GM23338 (cell line): ENCODE measurements at regions not wholly inside any gene's neighbourhood (a gene's known extent, or its start where the extent isn't known, plus 50 kb on each side); places are given as distances from the start of the nearest gene placed in this dataset.

Experiments
- ATAC-seq: fragments of 200-7000 bp; cut with Tn5 transposase; 3 replicates; pipeline ENCODE4 v1.9.1; 2020
- DNase-seq: peaks from one replicate; pipeline ENCODE4 v3.0.0-alpha.2; 2015; ENCODE audit warnings: low spot score
- H2AFZ ChIP-seq: fragments of 200-600 bp; sonication (generic); 2 replicates; pipeline ENCODE4 v1.8.0; 2016; ENCODE audit warnings: antibody characterized with exemption, mild to moderate bottlenecking, moderate library complexity
- H3F3A ChIP-seq: fragments of 200-600 bp; sonication (generic); replicated peaks from 2 replicates; pipeline ENCODE4 v1.8.0; 2017; ENCODE audit warnings: antibody characterized with exemption, mixed run types, low read depth
- H3K27ac ChIP-seq: fragments of 200-600 bp; sonication (generic); 2 replicates; pipeline ENCODE4 v1.6.1; 2016; ENCODE audit warnings: low read depth
- H3K27me3 ChIP-seq: fragments of 200-600 bp; sonication (generic); 2 replicates; pipeline ENCODE4 v1.8.0; 2016; ENCODE audit warnings: mild to moderate bottlenecking, mixed run types, moderate library complexity; ENCODE audit not compliant: insufficient read depth
- H3K36me3 ChIP-seq: fragments of 200-600 bp; sonication (generic); 2 replicates; pipeline ENCODE4 v1.8.0; 2016; ENCODE audit warnings: mild to moderate bottlenecking; ENCODE audit not compliant: insufficient read depth
- H3K4me1 ChIP-seq: fragments of 200-600 bp; sonication (generic); 2 replicates; pipeline ENCODE4 v1.8.0; 2016; ENCODE audit warnings: mild to moderate bottlenecking, moderate library complexity; ENCODE audit not compliant: insufficient read depth
- H3K4me2 ChIP-seq: fragments of 200-600 bp; sonication (generic); 2 replicates; pipeline ENCODE4 v1.7.1; 2017; ENCODE audit warnings: mixed run types
- H3K4me3 ChIP-seq: fragments of 200-600 bp; sonication (generic); 2 replicates; pipeline ENCODE4 v1.6.1; 2016; ENCODE audit warnings: mixed run types
- H3K79me2 ChIP-seq: fragments of 200-600 bp; sonication (generic); replicated peaks from 2 replicates; pipeline ENCODE4 v1.8.0; 2017; ENCODE audit warnings: mild to moderate bottlenecking; ENCODE audit not compliant: insufficient read depth
- H3K9me2 ChIP-seq: fragments of 200-600 bp; sonication (generic); 2 replicates; pipeline ENCODE4 v1.8.0; 2017; ENCODE audit not compliant: insufficient read depth
- H4K20me1 ChIP-seq: fragments of 200-600 bp; sonication (generic); replicated peaks from 2 replicates; pipeline ENCODE4 v1.8.0; 2017; ENCODE audit warnings: mild to moderate bottlenecking; ENCODE audit not compliant: insufficient read depth
- H3K27ac Mint-ChIP-seq: 2 replicates; pipeline ENCODE4 v1.8.0; 2020; ENCODE audit warnings: inconsistent platforms, mild to moderate bottlenecking, moderate library complexity, mixed read lengths
- H3K27me3 Mint-ChIP-seq: 3 replicates; pipeline ENCODE4 v1.8.0; 2022; ENCODE audit warnings: low read depth, mild to moderate bottlenecking, moderate library complexity, mixed read lengths, inconsistent platforms; ENCODE audit not compliant: insufficient read depth, poor library complexity
- H3K36me3 Mint-ChIP-seq: 3 replicates; pipeline ENCODE4 v1.8.0; 2021; ENCODE audit warnings: low read depth, mild to moderate bottlenecking, inconsistent platforms, moderate library complexity, mixed read lengths
- H3K4me1 Mint-ChIP-seq: 3 replicates; pipeline ENCODE4 v1.8.0; 2020; ENCODE audit warnings: mild to moderate bottlenecking, inconsistent platforms, mixed read lengths
- H3K4me3 Mint-ChIP-seq: 3 replicates; pipeline ENCODE4 v1.8.0; 2021; ENCODE audit warnings: moderate library complexity, mild to moderate bottlenecking, inconsistent platforms, mixed read lengths
- H3K9me3 Mint-ChIP-seq: 3 replicates; pipeline ENCODE4 v1.8.0; 2020; ENCODE audit warnings: moderate library complexity, mild to moderate bottlenecking, inconsistent platforms, mixed read lengths
- CREB1 ChIP-seq: fragments of 250-450 bp; sonication (Bioruptor Pico); IDR thresholded peaks from 2 replicates; pipeline ENCODE4 v1.5.0; 2020; ENCODE audit warnings: low read depth, mild to moderate bottlenecking, moderate library complexity
- EZH2 ChIP-seq: fragments of 200-600 bp; sonication (generic); IDR thresholded peaks from one replicate; pipeline ENCODE4 v1.8.0; 2017; ENCODE audit warnings: antibody characterized with exemption, mild to moderate bottlenecking, low read depth; ENCODE audit not compliant: unreplicated experiment
- EZH2phosphoT487 ChIP-seq: fragments of 200-600 bp; sonication (generic); IDR thresholded peaks from one replicate; pipeline ENCODE4 v1.8.1; 2018; ENCODE audit warnings: antibody characterized with exemption; ENCODE audit not compliant: unreplicated experiment
- JUNB ChIP-seq: IDR thresholded peaks from one replicate; pipeline ENCODE4 v1.6.1; 2016; ENCODE audit warnings: antibody characterized with exemption; ENCODE audit not compliant: unreplicated experiment
- NANOG ChIP-seq: IDR thresholded peaks from 2 replicates; pipeline ENCODE4 v1.6.1; 2016; ENCODE audit warnings: antibody characterized with exemption, borderline replicate concordance
- POLR2AphosphoS5 ChIP-seq: IDR thresholded peaks from 2 replicates; pipeline ENCODE4 v1.6.1; 2016; ENCODE audit warnings: antibody characterized with exemption, low read depth
- STAT1 ChIP-seq: IDR thresholded peaks from one replicate; pipeline ENCODE4 v1.6.1; 2016; ENCODE audit warnings: antibody characterized with exemption; ENCODE audit not compliant: unreplicated experiment
- ZNF114 ChIP-seq: fragments of 250-450 bp; sonication (Bioruptor Pico); IDR thresholded peaks from 2 replicates; pipeline ENCODE4 v1.5.0; 2020; ENCODE audit warnings: mild to moderate bottlenecking, moderate library complexity
- ZNF331 ChIP-seq: fragments of 250-450 bp; sonication (Bioruptor Pico); IDR thresholded peaks from 2 replicates; pipeline ENCODE4 v1.5.0; 2020; ENCODE audit warnings: low read depth, mild to moderate bottlenecking, moderate library complexity
- TF ChIP-seq, protein P1 (sequence below), 2 experiments: fragments of 200-600 bp in 1 of 2; sonication (generic) in 1 of 2; conservative IDR thresholded peaks; 2 replicates each; pipeline versions ENCODE4 v1.5.1 to v1.6.1; 2016 to 2017; ENCODE audit warnings: antibody characterized with exemption in 2 of 2, low read depth in 2 of 2, mild to moderate bottlenecking in 2 of 2, moderate library complexity in 1 of 2
- TF ChIP-seq, protein P2 (sequence below): IDR thresholded peaks from one replicate; pipeline ENCODE4 v1.6.1; 2018; ENCODE audit warnings: antibody characterized with exemption; ENCODE audit not compliant: unreplicated experiment
- TF ChIP-seq, protein P3 (sequence below): fragments of 250-450 bp; sonication (Bioruptor Pico); IDR thresholded peaks from 2 replicates; pipeline ENCODE4 v1.5.0; 2020; ENCODE audit warnings: mild to moderate bottlenecking, moderate library complexity
- TF ChIP-seq, protein P4 (sequence below): IDR thresholded peaks from 2 replicates; pipeline ENCODE4 v1.6.1; 2016; ENCODE audit warnings: antibody characterized with exemption

DNA sequence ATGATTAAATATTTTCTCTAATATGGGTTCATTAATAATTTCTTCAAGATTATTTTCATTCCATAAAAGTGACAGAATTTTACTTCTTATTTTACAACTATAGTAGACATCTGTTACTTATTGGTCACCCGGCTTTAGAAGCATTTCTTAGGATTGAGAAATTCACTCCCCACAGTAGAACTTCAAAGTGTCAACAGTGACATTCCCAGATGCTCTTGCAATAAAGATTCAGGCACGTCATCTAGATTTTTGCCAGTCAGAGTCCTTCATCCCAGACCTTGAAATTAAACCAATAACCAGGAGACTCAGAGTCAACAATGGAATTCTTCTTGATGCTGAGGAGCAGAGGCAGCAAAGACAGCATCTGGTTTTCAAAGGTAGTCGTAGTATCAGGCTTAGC lies 190.8 kb downstream of the VGLL3 start:
- Histone ChIP-seq H3K9me2 (no peaks in the 10 kb centered on the region), H3K4me1 (no peaks in the 10 kb centered on the region), H4K20me1 (no peaks in the 10 kb centered on the region), H2AFZ (no peak overlapping the region), H3K27me3 (no peaks in the 10 kb centered on the region), H3K4me2 (no peak overlapping the region), H3K27ac (no peak overlapping the region), H3K4me3 (no peak overlapping the region), H3K36me3 (no peaks in the 10 kb centered on the region), H3F3A (no peaks in the 10 kb centered on the region), H3K79me2 (no peaks in the 10 kb centered on the region)
- no peaks in the 10 kb centered on the region for H3K9me3 Mint-ChIP-seq
- ATAC-seq (no peak), DNase-seq (no peak)
- H3K27me3 Mint-ChIP-seq, result no peaks in the 10 kb centered on the region
- H3K36me3 Mint-ChIP-seq, result no peaks in the 10 kb centered on the region
- H3K4me3 Mint-ChIP-seq, result no peak overlapping the region
- TF ChIP-seq, protein P1, sequence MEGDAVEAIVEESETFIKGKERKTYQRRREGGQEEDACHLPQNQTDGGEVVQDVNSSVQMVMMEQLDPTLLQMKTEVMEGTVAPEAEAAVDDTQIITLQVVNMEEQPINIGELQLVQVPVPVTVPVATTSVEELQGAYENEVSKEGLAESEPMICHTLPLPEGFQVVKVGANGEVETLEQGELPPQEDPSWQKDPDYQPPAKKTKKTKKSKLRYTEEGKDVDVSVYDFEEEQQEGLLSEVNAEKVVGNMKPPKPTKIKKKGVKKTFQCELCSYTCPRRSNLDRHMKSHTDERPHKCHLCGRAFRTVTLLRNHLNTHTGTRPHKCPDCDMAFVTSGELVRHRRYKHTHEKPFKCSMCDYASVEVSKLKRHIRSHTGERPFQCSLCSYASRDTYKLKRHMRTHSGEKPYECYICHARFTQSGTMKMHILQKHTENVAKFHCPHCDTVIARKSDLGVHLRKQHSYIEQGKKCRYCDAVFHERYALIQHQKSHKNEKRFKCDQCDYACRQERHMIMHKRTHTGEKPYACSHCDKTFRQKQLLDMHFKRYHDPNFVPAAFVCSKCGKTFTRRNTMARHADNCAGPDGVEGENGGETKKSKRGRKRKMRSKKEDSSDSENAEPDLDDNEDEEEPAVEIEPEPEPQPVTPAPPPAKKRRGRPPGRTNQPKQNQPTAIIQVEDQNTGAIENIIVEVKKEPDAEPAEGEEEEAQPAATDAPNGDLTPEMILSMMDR (conservative IDR thresholded peaks at IDR 0.05; ENCODE audit: low read depth in 2 of 2), result no peak
- TF ChIP-seq, protein P2, sequence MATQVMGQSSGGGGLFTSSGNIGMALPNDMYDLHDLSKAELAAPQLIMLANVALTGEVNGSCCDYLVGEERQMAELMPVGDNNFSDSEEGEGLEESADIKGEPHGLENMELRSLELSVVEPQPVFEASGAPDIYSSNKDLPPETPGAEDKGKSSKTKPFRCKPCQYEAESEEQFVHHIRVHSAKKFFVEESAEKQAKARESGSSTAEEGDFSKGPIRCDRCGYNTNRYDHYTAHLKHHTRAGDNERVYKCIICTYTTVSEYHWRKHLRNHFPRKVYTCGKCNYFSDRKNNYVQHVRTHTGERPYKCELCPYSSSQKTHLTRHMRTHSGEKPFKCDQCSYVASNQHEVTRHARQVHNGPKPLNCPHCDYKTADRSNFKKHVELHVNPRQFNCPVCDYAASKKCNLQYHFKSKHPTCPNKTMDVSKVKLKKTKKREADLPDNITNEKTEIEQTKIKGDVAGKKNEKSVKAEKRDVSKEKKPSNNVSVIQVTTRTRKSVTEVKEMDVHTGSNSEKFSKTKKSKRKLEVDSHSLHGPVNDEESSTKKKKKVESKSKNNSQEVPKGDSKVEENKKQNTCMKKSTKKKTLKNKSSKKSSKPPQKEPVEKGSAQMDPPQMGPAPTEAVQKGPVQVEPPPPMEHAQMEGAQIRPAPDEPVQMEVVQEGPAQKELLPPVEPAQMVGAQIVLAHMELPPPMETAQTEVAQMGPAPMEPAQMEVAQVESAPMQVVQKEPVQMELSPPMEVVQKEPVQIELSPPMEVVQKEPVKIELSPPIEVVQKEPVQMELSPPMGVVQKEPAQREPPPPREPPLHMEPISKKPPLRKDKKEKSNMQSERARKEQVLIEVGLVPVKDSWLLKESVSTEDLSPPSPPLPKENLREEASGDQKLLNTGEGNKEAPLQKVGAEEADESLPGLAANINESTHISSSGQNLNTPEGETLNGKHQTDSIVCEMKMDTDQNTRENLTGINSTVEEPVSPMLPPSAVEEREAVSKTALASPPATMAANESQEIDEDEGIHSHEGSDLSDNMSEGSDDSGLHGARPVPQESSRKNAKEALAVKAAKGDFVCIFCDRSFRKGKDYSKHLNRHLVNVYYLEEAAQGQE, result no peak
- no peak for TF ChIP-seq ZNF114
- TF ChIP-seq JUNB, result no peak
- TF ChIP-seq EZH2, result no peak
- no peak for TF ChIP-seq NANOG
- no peak for TF ChIP-seq CREB1
- no peak for TF ChIP-seq ZNF331 (CRISPR knock-in tag)
- TF ChIP-seq, protein P3, sequence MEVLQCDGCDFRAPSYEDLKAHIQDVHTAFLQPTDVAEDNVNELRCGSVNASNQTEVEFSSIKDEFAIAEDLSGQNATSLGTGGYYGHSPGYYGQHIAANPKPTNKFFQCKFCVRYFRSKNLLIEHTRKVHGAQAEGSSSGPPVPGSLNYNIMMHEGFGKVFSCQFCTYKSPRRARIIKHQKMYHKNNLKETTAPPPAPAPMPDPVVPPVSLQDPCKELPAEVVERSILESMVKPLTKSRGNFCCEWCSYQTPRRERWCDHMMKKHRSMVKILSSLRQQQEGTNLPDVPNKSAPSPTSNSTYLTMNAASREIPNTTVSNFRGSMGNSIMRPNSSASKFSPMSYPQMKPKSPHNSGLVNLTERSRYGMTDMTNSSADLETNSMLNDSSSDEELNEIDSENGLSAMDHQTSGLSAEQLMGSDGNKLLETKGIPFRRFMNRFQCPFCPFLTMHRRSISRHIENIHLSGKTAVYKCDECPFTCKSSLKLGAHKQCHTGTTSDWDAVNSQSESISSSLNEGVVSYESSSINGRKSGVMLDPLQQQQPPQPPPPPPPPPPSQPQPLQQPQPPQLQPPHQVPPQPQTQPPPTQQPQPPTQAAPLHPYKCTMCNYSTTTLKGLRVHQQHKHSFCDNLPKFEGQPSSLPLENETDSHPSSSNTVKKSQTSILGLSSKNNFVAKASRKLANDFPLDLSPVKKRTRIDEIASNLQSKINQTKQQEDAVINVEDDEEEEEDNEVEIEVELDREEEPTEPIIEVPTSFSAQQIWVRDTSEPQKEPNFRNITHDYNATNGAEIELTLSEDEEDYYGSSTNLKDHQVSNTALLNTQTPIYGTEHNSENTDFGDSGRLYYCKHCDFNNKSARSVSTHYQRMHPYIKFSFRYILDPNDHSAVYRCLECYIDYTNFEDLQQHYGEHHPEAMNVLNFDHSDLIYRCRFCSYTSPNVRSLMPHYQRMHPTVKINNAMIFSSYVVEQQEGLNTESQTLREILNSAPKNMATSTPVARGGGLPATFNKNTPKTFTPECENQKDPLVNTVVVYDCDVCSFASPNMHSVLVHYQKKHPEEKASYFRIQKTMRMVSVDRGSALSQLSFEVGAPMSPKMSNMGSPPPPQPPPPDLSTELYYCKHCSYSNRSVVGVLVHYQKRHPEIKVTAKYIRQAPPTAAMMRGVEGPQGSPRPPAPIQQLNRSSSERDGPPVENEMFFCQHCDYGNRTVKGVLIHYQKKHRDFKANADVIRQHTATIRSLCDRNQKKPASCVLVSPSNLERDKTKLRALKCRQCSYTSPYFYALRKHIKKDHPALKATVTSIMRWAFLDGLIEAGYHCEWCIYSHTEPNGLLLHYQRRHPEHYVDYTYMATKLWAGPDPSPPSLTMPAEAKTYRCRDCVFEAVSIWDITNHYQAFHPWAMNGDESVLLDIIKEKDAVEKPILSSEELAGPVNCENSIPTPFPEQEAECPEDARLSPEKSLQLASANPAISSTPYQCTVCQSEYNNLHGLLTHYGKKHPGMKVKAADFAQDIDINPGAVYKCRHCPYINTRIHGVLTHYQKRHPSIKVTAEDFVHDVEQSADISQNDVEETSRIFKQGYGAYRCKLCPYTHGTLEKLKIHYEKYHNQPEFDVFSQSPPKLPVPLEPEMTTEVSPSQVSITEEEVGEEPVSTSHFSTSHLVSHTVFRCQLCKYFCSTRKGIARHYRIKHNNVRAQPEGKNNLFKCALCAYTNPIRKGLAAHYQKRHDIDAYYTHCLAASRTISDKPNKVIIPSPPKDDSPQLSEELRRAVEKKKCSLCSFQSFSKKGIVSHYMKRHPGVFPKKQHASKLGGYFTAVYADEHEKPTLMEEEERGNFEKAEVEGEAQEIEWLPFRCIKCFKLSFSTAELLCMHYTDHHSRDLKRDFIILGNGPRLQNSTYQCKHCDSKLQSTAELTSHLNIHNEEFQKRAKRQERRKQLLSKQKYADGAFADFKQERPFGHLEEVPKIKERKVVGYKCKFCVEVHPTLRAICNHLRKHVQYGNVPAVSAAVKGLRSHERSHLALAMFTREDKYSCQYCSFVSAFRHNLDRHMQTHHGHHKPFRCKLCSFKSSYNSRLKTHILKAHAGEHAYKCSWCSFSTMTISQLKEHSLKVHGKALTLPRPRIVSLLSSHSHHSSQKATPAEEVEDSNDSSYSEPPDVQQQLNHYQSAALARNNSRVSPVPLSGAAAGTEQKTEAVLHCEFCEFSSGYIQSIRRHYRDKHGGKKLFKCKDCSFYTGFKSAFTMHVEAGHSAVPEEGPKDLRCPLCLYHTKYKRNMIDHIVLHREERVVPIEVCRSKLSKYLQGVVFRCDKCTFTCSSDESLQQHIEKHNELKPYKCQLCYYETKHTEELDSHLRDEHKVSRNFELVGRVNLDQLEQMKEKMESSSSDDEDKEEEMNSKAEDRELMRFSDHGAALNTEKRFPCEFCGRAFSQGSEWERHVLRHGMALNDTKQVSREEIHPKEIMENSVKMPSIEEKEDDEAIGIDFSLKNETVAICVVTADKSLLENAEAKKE (CRISPR knock-in tag), result no peak
- TF ChIP-seq STAT1, result no peak
- TF ChIP-seq, protein P4, sequence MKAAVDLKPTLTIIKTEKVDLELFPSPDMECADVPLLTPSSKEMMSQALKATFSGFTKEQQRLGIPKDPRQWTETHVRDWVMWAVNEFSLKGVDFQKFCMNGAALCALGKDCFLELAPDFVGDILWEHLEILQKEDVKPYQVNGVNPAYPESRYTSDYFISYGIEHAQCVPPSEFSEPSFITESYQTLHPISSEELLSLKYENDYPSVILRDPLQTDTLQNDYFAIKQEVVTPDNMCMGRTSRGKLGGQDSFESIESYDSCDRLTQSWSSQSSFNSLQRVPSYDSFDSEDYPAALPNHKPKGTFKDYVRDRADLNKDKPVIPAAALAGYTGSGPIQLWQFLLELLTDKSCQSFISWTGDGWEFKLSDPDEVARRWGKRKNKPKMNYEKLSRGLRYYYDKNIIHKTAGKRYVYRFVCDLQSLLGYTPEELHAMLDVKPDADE, result no peak
- TF ChIP-seq EZH2phosphoT487, result no peak
- no peak for TF ChIP-seq POLR2AphosphoS5
- no peak overlapping the region for H3K27ac Mint-ChIP-seq
- no peaks in the 10 kb centered on the region for H3K4me1 Mint-ChIP-seq
